Naive thymus-derived CD4-positive, alpha-beta T cell (primary cell): ENCODE measurements at regions not wholly inside any gene's neighbourhood (a gene's known extent, or its start where the extent isn't known, plus 50 kb on each side); places are given as distances from the start of the nearest gene placed in this dataset.
A peak's percentile ranks its signal among the peaks of the same experiment; 100 is the strongest.

Source experiments
- ATAC-seq: fragments of 150-1000 bp; cut with Tn5 transposase; 2 replicates; pipeline ENCODE4 v1.10.0; 2021; ENCODE audit warnings: mild to moderate bottlenecking, moderate library complexity
- CTCF ChIA-PET: fragments of 350-600 bp; sonication (Branson Sonifier 250); formaldehyde crosslinking; loops from one replicate; lab custom pipeline; 2021; ENCODE audit warnings: antibody characterized with exemption; lab: Charles Lee
- POLR2A ChIA-PET: fragments of 350-600 bp; sonication (Branson Sonifier 250); formaldehyde crosslinking; loops from one replicate; lab custom pipeline; 2021; ENCODE audit warnings: antibody characterized with exemption, inconsistent platforms; lab: Charles Lee
- DNase-seq, 9 donors: peaks; one replicate each; pipeline versions ENCODE4 v3.0.0 to v3.0.0-alpha.2; 2020 to 2022; ENCODE audit warnings: mixed read lengths in 1 of 9
- H3K27ac ChIP-seq: one replicate; pipeline ENCODE4 v1.7.0; 2013; ENCODE audit warnings: mild to moderate bottlenecking, low read depth, low read length, moderate library complexity
- H3K27me3 ChIP-seq, 2 donors: one replicate each; pipeline ENCODE4 v1.7.0; 2013; ENCODE audit warnings: low read length in 2 of 2, mild to moderate bottlenecking in 2 of 2, moderate library complexity in 2 of 2; ENCODE audit not compliant: control insufficient read depth in 2 of 2, insufficient read depth in 2 of 2
- H3K36me3 ChIP-seq, 3 experiments: 1 replicate in 2 of 3; 2 replicates in 1 of 3; pipeline ENCODE4 v1.7.0; 2013; ENCODE audit warnings: low read length in 3 of 3, mild to moderate bottlenecking in 3 of 3, moderate library complexity in 1 of 3; ENCODE audit not compliant: insufficient read depth in 3 of 3, control insufficient read depth in 2 of 3
- H3K4me1 ChIP-seq, 2 donors: one replicate each; pipeline ENCODE4 v1.7.0; 2013; ENCODE audit warnings: low read length in 2 of 2, mild to moderate bottlenecking in 2 of 2, moderate library complexity in 1 of 2; ENCODE audit not compliant: control insufficient read depth in 2 of 2, insufficient read depth in 2 of 2
- H3K4me3 ChIP-seq: 2 replicates; pipeline ENCODE4 v1.7.0; 2013; ENCODE audit warnings: mild to moderate bottlenecking, low read length
- H3K9me3 ChIP-seq, 3 experiments: 1 replicate in 2 of 3; 2 replicates in 1 of 3; pipeline ENCODE4 v1.7.0; 2013; ENCODE audit warnings: low read length in 3 of 3; ENCODE audit not compliant: control insufficient read depth in 2 of 3
- H3K27ac Mint-ChIP-seq, 9 donors: one replicate each; pipeline ENCODE4 v1.8.0; 2020 to 2022; ENCODE audit warnings: mixed read lengths in 9 of 9, mild to moderate bottlenecking in 8 of 9, moderate library complexity in 5 of 9, inconsistent platforms in 2 of 9
- H3K27me3 Mint-ChIP-seq, 5 donors: one replicate each; pipeline ENCODE4 v1.8.0; 2021 to 2022; ENCODE audit warnings: mixed read lengths in 5 of 5, mild to moderate bottlenecking in 1 of 5
- H3K36me3 Mint-ChIP-seq, 5 donors: one replicate each; pipeline ENCODE4 v1.8.0; 2020 to 2022; ENCODE audit warnings: mixed read lengths in 5 of 5, mild to moderate bottlenecking in 3 of 5, inconsistent platforms in 1 of 5
- H3K4me1 Mint-ChIP-seq, 7 donors: one replicate each; pipeline ENCODE4 v1.8.0; 2020 to 2022; ENCODE audit warnings: mixed read lengths in 7 of 7, mild to moderate bottlenecking in 3 of 7, inconsistent platforms in 1 of 7
- H3K4me3 Mint-ChIP-seq, 10 donors: one replicate each; pipeline ENCODE4 v1.8.0; 2020 to 2022; ENCODE audit warnings: mild to moderate bottlenecking in 10 of 10, mixed read lengths in 10 of 10, moderate library complexity in 6 of 10, inconsistent platforms in 2 of 10
- H3K9me3 Mint-ChIP-seq, 11 donors: one replicate each; pipeline ENCODE4 v1.8.0; 2020 to 2022; ENCODE audit warnings: mixed read lengths in 11 of 11, mild to moderate bottlenecking in 4 of 11, inconsistent platforms in 1 of 11, moderate library complexity in 1 of 11
- intact Hi-C, 2 donors: fragments of 100-400 bp; cut with micrococcal nuclease; formaldehyde crosslinking; loops; one replicate each; pipeline ENCODE4 v1.15.1; 2023

- CTCF ChIA-PET = no interaction called here
- DNase-seq (no peak), ATAC-seq (no peak)
- Mint-ChIP-seq H3K27me3 (no peaks in the 10 kb centered on the region), H3K9me3 (peaks cover 0 to 16% (median 0%) of the 10 kb centered on the region in 11 donors), H3K4me3 (no peak overlapping the region), H3K27ac (no peak overlapping the region), H3K36me3 (peaks cover 0 to 14% (median 0%) of the 10 kb centered on the region in 5 donors), H3K4me1 (peaks cover 0 to 15% (median 1%) of the 10 kb centered on the region in 7 donors)
- Histone ChIP-seq H3K27ac (no peak overlapping the region), H3K4me1 (peaks cover 0 to 6% of the 10 kb centered on the region in 2 donors), H3K4me3 (no peak overlapping the region), H3K36me3 (no peaks in the 10 kb centered on the region), H3K27me3 (no peaks in the 10 kb centered on the region), H3K9me3 (no peaks in the 10 kb centered on the region)
- intact Hi-C loops = no loop called here
- POLR2A ChIA-PET = no interaction called here
Observed at GRCh38 chr3:106296062-106296461, 427.2 kb upstream of the CBLB start.

GRCh38 chr3:106299300-106300098 is 430.7 kb upstream of the CBLB start:
- no peak overlapping the region for H3K4me3 ChIP-seq
- no peaks in the 10 kb centered on the region for H3K27me3 ChIP-seq
- Mint-ChIP-seq H3K9me3 (peaks cover 0 to 16% (median 0%) of the 10 kb centered on the region in 11 donors), H3K27ac (peak overlapping the region in 1 of 9 donors; percentile 20), H3K4me1 (peaks cover 6 to 41% (median 12%) of the 10 kb centered on the region in 7 donors), H3K4me3 (peak overlapping the region in 1 of 10 donors; percentile 18), H3K27me3 (no peaks in the 10 kb centered on the region), H3K36me3 (peaks cover 0 to 20% (median 0%) of the 10 kb centered on the region in 5 donors)
- CTCF ChIA-PET = no interaction called here
- POLR2A ChIA-PET = interaction anchor here (0.7 kb wide), 1 partner anchor 197 kb away, joined by 3 read pairs; no protein-coding TSS in a partner anchor
- H3K27ac ChIP-seq = no peak overlapping the region
- intact Hi-C loops = no loop called here
- DNase-seq = no peak
- no peaks in the 10 kb centered on the region for H3K9me3 ChIP-seq
- ATAC-seq = no peak
- peaks cover 5 to 10% of the 10 kb centered on the region in 2 donors for H3K4me1 ChIP-seq
- H3K36me3 ChIP-seq = no peaks in the 10 kb centered on the region

GRCh38 chr3:106302451-106303221 is 433.8 kb upstream of the CBLB start:
- no peak overlapping the region for H3K4me3 ChIP-seq
- ATAC-seq = peak; percentile 58
- no peaks in the 10 kb centered on the region for H3K27me3 ChIP-seq
- CTCF ChIA-PET = no interaction called here
- intact Hi-C loops = loop anchor here in 1 of 2 donors (2.0 kb wide), 1 partner anchor 32 kb away; no protein-coding TSS in a partner anchor
- POLR2A ChIA-PET = no interaction called here
- peak overlapping the region in 1 of 10 donors; percentile 4 for H3K4me3 Mint-ChIP-seq
- H3K27ac Mint-ChIP-seq = peak overlapping the region in 6 of 9 donors; percentile 1 to 67 (median 14)
- H3K4me1 ChIP-seq = peaks cover 5 to 10% of the 10 kb centered on the region in 2 donors
- peak in 1 of 9 donors; percentile 13 for DNase-seq
- no peaks in the 10 kb centered on the region for H3K27me3 Mint-ChIP-seq
- H3K27ac ChIP-seq = no peak overlapping the region
- H3K36me3 Mint-ChIP-seq = peaks cover 0 to 23% (median 0%) of the 10 kb centered on the region in 5 donors
- H3K36me3 ChIP-seq = no peaks in the 10 kb centered on the region
- H3K9me3 Mint-ChIP-seq = peaks cover 0 to 8% (median 0%) of the 10 kb centered on the region in 11 donors
- no peaks in the 10 kb centered on the region for H3K9me3 ChIP-seq
- peaks cover 6 to 41% (median 12%) of the 10 kb centered on the region in 7 donors for H3K4me1 Mint-ChIP-seq

GRCh38 chr3:106303766-106304165 is 435.0 kb upstream of the CBLB start:
- ChIA-PET CTCF (no interaction called here), POLR2A (no interaction called here)
- no peak overlapping the region for H3K27ac Mint-ChIP-seq
- no peak overlapping the region for H3K4me3 Mint-ChIP-seq
- Histone ChIP-seq H3K4me1 (peaks cover 5 to 10% of the 10 kb centered on the region in 2 donors), H3K4me3 (no peak overlapping the region), H3K27me3 (no peaks in the 10 kb centered on the region), H3K36me3 (no peaks in the 10 kb centered on the region), H3K27ac (no peak overlapping the region), H3K9me3 (no peaks in the 10 kb centered on the region)
- peaks cover 0 to 18% (median 0%) of the 10 kb centered on the region in 5 donors for H3K36me3 Mint-ChIP-seq
- ATAC-seq (no peak), DNase-seq (no peak)
- H3K4me1 Mint-ChIP-seq = peaks cover 5 to 38% (median 12%) of the 10 kb centered on the region in 7 donors
- no peaks in the 10 kb centered on the region for H3K27me3 Mint-ChIP-seq
- peaks cover 0 to 5% (median 0%) of the 10 kb centered on the region in 11 donors for H3K9me3 Mint-ChIP-seq
- intact Hi-C loops = loop anchor here in 1 of 2 donors (2.0 kb wide), 1 partner anchor 31 kb away; no protein-coding TSS in a partner anchor

GRCh38 chr3:106305127-106305526 is 436.3 kb upstream of the CBLB start:
- Mint-ChIP-seq H3K9me3 (peaks cover 0 to 3% (median 0%) of the 10 kb centered on the region in 11 donors), H3K27me3 (no peaks in the 10 kb centered on the region), H3K27ac (no peak overlapping the region), H3K4me3 (no peak overlapping the region), H3K4me1 (peaks cover 5 to 30% (median 12%) of the 10 kb centered on the region in 7 donors), H3K36me3 (peaks cover 0 to 16% (median 0%) of the 10 kb centered on the region in 5 donors)
- CTCF ChIA-PET = no interaction called here
- peaks cover 4 to 5% of the 10 kb centered on the region in 2 donors for H3K4me1 ChIP-seq
- no peaks in the 10 kb centered on the region for H3K36me3 ChIP-seq
- ATAC-seq (no peak), DNase-seq (no peak)
- no peak overlapping the region for H3K27ac ChIP-seq
- H3K27me3 ChIP-seq = no peaks in the 10 kb centered on the region
- intact Hi-C loops = no loop called here
- no peak overlapping the region for H3K4me3 ChIP-seq
- no peaks in the 10 kb centered on the region for H3K9me3 ChIP-seq
- POLR2A ChIA-PET = no interaction called here

- no peak overlapping the region for H3K4me3 Mint-ChIP-seq
- H3K4me1 ChIP-seq = peaks cover 4 to 5% of the 10 kb centered on the region in 2 donors
- H3K36me3 ChIP-seq = no peaks in the 10 kb centered on the region
- ATAC-seq (no peak), DNase-seq (no peak)
- no peaks in the 10 kb centered on the region for H3K27me3 Mint-ChIP-seq
- H3K9me3 ChIP-seq = no peaks in the 10 kb centered on the region
- intact Hi-C loops = no loop called here
- peaks cover 5 to 27% (median 12%) of the 10 kb centered on the region in 7 donors for H3K4me1 Mint-ChIP-seq
- no peak overlapping the region for H3K27ac Mint-ChIP-seq
- H3K4me3 ChIP-seq = no peak overlapping the region
- no peak overlapping the region for H3K27ac ChIP-seq
- ChIA-PET POLR2A (no interaction called here), CTCF (no interaction called here)
- H3K36me3 Mint-ChIP-seq = peaks cover 0 to 14% (median 0%) of the 10 kb centered on the region in 5 donors
- H3K27me3 ChIP-seq = no peaks in the 10 kb centered on the region
- H3K9me3 Mint-ChIP-seq = peaks cover 0 to 3% (median 0%) of the 10 kb centered on the region in 11 donors
Observed at GRCh38 chr3:106305882-106306435, 437.1 kb upstream of the CBLB start.
